GM19238 (cell line): ENCODE measurements at regions not wholly inside any gene's neighbourhood (a gene's known extent, or its start where the extent isn't known, plus 50 kb on each side); places are given as distances from the start of the nearest gene placed in this dataset.
"Not testable (repeated sequence)": the region's sequence is repeated elsewhere in the genome, so short reads cannot be mapped to it uniquely, and the experiment has no call there.

ENCODE experiments used
- DNase-seq: peaks from one replicate; pipeline ENCODE4 v3.0.0; 2011; ENCODE audit warnings: low spot score; ENCODE audit not compliant: insufficient read length

DNA sequence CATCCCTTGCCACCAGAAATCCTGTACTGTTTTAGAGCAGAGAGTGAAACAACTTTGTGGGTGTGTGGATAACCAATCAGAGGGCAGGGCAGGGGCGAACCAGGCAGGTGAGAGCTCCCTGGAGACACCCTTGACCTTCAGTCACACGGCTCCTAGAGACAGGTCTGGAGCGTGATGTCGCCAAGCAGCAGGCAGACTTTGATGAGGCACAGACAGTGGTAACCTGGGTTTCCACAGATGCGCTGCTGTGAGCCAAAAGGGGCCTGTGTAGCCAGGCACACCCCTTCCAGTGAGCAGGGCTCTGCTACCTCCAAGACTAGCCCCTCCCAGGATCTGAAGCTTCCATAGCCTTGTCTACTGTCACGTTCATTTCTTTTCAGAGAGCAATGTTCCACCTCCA lies 317.8 kb upstream of the ADCY2 start:
- no peak for DNase-seq

DNA sequence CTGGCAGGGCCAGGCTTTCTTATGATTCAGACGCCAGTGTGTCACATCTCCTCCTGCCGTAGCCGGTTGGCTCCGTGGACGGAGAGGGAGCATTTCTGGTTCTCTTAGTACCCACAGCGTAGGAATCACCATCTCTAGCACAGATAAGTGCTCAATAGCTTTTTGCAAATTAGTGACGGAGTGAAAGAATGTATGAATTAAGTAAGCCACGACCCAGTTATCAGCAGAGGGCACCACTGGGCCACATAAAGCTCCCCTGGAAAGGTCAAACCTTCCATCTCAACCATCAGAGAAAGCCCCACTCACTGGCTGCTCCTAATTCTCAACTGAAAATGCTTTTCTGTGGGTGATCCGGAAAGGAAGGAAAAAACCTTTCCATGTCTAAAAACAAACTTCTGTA lies 317.0 kb upstream of the ADCY2 start:
- DNase-seq = no peak

DNA sequence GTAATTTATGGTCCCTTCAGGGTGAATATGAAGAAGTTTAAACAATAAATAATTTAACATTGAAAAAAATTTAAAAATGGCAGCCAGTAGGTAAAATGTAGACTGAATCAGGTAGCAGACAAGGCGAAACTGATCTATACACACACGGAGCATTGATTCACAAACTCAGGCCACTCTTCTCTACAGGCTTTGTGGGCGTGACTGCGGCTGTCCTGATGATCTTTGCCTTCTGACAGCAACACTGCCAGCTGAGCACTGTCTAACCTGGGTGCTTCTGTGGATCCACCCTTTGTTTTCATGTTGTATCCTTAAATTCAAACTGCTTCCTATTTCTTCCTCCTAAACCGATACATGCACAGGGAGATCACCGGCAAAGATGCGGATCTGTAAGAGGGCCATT lies 315.4 kb upstream of the ADCY2 start:
- DNase-seq = no peak

DNA sequence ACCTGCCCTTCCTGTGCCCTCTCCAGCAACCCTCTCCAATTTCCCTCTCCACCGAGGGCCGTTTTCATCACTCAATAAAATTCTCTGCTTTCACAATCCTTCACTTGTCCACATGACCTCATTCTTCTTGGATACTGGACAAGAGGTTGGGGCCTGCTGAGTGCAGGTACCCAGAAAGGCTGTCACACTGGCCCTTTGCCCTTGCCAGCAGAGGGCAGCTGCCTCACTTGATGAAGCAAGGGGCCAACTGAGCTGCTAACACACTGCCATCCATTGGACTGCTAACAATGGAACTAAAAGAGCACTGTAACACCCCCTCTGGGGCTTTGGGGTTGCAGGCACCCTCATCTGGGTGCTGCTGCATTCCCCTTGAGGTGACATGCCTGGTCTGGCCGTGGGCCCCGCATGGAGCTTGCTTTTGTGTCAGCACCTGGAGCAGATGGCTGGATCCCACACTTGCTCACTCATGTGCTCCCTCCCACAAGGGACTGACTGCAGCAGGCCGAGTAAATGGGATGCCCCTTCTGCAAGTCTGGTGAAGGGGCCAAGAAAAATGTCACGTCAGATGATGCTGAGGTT lies 308.1 kb upstream of the ADCY2 start:
- DNase-seq = no peak

DNA sequence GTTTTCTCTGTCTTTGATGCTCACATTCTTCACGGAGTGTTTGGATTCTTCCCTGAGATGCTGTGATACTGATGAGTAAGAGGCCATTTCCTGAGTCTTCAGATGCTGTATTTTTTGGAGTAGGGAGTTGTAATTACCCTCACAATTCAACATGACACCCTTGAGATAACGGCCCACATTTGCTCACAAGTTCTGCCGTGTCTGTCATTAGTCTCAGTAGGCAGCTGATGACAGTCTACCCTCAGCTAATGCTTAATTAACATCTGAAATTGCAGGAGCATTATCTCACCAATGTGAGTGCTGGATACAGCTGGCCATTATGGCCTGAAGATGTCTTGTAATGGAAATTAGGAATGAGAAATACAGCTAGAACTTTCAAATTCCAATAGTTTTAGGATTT lies 307.1 kb upstream of the ADCY2 start:
- no peak for DNase-seq

DNA sequence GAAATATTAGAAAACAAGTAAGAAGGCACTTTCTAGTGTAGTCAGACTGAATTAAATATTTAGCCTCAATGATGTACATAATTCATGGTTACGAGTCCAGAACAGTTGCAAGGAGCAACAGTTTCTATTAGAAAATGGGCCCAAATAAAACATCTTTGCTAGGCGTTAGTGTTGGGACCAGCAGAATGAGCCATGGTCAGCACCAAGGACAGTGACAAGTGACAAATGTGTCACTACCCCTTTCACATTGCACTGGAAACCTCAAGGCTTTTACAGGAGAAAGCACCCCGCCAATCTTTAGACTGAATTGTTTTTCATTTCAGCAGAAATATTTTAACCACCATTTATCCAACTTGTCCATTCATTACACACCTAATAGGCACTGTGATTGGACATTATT lies 301.3 kb upstream of the ADCY2 start:
- DNase-seq = no peak

DNA sequence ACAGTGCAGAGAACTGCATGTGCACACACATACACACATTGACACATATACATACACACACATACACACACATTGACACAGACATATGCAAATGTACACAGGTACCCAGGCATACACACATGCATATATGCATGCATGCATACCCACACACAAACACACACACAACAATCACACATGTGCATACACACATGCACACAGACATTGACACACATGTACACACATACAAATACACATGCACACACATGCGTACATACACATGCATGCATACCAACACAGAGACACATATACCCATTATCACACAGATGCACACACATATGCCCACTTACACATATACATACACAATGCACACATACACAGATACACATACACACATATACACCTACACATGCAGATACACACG lies 299.6 kb upstream of the ADCY2 start:
- no peak for DNase-seq

DNA sequence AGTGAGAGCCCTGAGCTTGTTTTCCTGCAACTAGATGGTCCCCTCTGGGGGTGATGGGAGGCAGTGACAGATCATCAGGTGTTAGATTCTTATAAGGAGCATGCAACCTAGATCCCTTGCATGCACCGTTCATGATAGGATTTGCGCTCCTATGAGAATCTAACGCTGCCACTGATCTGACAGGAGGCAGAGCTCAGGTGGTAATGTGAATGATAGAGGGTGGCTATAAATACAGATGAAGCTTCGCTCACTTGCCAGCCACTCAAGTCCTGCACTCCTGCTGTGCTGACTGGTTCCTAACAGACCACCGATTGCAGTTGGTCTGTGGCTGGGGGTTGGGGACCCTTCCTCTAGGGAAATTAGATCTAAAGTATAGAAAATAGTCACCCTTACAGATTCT lies 290.6 kb upstream of the ADCY2 start:
- no peak for DNase-seq

DNA sequence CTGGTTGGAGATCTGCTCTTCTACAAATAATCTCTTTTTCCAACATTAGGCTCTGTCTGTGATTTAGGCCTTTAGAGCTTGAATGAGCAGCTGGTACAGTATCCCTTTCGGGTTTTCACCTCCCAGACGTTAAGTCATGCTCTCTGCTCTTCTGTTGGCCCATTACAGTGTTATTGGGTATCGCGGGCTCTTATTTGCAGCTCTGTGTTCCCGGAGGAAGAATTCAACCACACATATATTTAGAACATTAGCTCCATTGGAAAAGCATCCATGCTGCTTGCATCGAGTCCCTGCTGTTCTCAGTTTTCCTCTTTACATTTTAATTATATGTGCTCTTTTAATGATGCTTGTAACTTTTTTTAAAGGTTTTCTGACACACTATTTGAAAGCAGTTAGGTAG lies 278.0 kb upstream of the ADCY2 start:
- no peak for DNase-seq

DNA sequence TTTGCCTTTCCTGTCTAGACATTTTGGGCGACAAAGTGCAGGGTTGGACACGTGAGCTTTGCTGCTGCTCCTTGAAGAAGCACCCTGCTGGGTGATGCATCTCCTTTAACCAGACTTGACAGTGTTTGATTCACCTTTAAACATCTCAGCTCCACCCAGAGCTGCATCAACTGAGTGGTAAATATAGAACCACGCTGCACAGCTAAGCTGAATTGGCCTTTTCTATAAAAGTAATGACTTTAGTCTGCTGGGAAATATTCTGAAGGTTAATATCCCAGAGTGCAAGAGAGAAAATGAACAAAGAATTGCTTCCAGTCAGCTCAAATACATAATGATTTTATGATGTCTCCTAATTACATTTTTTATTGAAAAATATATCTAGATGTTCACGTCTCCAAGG lies 264.3 kb upstream of the ADCY2 start:
- no peak for DNase-seq

DNA sequence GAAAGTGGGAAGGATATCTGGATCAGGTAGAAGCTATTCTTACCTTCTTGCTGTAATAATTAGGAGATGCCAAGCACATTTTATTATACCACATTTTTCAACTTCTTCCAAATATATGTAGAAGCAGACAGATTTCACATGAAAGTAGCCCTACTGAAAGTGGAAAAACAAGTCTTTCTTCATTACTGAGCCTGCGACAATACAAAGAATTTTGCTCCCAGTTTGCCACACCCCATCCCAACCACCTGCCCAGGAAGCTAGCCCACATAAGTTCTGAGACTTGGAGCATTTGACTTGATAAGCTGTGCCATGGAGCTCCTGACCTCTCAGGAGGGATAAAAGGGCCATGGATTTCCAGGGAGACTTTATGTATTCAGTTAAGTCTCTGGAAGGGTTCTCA lies 249.1 kb upstream of the ADCY2 start:
- no peak for DNase-seq

DNA sequence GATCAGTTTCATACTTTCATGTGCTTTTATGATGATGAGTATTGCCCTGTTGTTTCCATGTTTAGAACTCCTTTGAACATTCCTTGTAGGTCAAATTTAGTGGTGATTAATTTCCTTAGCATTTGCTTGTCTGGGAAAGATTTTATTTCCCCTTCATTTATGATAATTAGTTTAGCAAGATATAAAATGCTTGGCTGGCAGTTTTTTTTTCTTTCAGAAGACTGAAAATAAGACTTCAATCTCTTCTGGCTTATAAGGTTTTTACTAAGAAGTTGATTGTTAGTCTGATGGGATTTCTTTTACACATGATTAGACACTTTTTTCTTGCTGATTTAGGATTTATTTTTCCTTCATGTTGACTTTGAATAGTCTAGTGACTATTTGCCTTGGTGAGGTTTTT lies 238.9 kb upstream of the ADCY2 start:
- DNase-seq = no peak

DNA sequence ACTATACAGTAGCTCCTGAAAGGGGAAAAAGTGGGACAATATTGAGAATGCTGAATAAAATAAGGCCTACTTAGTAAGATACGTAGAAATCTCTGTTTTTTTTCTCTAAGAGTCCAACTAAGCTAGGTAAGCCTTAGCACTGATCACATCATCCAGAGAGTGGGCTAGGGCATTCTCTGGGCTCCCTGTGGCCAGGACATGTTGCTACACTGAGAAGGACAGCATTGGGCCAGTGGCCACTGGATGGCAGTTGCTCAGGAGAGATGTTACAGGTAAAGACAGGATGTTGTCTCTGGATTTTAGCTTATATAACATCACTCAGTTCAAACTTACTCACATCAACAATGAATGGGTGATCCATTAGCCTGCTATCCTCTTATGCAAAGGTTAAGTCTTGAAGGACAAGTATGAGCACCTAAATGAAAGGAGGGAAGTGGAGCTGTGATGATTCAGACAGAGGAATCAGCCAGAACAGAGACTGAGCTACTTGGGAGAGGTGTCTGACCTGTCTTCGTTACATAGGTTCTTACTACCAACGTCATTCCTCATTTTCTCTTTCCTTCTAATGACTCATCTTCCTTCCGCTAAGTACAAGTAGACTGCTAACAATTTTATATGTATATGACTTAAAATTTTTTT lies 226.6 kb upstream of the ADCY2 start:
- no peak for DNase-seq

DNA sequence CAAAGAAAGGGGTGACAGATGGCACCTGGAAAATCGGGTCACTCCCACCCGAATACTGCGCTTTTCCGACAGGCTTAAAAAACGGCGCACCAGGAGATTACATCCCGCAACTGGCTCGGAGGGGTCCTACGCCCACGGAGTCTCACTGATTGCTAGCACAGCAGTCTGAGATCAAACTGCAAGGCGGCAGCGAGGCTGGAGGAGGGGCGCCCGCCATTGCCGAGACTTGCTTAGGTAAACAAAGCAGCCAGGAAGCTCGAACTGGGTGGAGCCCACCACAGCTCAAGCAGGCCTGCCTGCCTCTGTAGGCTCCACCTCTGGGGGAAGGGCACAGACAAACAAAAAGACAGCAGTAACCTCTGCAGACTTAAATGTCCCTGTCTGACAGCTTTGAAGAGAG lies 225.2 kb upstream of the ADCY2 start:
- not testable (repeated sequence) for DNase-seq

DNA sequence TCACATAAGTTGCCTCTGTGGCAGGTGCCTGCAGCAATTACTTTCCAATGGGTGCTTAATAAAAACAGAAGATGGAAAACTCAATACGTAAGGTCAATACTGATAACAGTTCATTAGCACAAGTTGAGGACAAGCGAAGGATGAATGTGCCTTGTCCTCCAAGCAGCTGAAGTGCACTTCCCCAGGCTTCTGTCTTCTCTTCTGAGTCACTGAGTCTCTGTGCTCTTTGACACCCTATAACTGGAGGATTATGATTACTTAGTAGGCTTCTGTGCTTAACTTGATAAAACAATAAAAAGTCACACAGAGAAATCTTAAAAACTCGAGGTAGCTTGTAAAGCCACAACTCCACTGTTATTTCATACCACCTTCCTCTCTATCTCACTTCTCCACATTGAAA lies 216.6 kb upstream of the ADCY2 start:
- no peak for DNase-seq

DNA sequence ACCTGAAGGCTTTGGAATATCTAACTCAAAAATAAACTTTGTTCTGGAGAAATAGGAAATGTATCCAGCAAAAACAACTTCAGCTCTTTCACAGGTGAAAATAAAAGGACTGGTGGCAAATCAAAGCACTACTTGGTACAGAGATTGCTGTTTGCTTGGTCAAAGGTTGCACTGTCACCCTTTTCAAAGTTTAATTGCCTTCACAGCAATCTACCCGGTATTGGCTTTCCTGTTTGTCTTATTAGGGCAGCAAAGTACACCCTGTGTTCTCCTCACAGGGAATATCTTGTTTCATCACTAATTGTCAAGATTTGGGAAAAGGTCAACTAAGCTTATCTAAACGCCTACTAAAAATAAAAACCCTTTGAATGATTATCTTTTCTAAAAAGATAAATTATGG lies 214.1 kb upstream of the ADCY2 start:
- DNase-seq = no peak

DNA sequence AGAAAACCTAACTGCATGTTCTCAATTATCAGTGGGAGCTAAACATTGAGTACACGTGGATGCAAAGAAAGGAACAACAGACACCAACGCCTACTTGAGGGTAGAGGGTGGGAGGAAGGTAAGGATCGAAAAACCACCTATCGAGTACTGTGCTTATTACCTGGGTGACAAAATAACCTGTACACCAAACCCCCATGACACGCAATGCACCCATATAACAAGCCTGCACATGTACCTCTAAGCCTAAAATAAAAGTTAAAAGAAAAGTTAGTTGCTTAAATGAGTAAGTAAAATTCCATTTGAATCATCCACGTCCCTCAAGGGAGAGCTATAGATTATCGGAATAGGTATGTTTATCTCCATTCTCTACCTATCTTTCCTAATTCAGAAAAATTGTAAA lies 210.2 kb upstream of the ADCY2 start:
- DNase-seq = no peak

DNA sequence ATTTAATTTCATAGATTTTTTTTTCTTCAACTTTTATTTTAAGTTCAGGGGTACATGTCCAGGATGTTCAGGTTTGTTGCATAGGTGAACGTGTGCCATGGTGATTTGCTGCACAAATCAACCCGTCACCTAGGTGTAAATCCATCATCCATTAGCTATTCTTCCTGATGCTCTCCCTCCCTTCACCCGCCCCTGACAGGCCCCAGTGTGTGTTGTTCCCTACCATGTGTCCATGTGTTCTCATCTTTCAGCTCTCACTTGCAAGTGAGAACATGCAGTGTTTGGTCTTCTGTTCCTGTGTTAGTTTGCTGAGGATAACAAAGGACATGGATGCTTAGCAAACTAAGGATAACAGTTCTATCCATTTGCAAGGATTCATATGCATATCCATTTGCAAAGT lies 209.1 kb upstream of the ADCY2 start:
- no peak for DNase-seq

DNA sequence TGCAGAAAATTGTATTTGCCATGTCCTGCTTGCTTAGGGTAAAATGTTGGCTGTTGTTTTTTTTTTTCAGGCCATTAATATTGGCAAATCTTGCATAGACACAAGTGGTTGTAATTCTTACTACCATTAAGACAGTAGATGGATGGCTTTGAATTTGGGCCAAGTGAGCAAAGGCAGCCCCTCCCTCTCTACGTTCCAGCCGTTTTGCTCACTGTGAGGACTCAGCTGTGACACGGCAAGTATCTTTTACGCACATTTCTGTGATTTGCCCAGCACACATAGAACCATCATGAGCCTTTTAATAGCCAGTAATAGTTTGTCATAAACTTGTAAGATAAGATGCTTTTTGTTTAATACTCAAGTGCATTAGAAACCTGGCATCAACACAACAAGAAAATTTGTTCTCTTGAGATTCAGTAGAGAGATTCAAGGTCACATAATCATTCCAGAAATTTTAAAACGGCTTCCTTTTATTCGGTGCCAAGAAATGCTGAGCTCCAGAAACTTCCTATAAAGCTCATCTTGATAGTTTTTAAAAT lies 205.2 kb upstream of the ADCY2 start:
- DNase-seq = no peak

DNA sequence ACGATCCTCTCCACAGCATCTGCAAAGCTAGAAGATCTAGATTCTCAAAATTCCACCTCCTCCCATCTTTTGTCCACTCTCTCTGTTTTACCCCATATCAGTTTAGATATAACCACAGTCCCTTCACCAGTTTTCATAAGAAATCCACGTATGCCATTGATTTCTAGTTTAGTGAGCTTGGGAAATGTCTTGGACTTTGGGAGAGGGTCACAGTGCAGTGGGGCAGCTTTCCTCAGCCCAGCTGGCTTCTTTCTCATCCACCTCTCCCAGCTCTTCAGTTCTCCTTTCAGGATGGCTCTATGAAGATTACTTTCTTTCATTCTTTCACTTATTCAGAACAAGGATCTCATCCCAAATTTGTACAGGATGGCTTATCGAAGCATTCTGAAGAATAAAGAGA lies 203.9 kb upstream of the ADCY2 start:
- DNase-seq = no peak

DNA sequence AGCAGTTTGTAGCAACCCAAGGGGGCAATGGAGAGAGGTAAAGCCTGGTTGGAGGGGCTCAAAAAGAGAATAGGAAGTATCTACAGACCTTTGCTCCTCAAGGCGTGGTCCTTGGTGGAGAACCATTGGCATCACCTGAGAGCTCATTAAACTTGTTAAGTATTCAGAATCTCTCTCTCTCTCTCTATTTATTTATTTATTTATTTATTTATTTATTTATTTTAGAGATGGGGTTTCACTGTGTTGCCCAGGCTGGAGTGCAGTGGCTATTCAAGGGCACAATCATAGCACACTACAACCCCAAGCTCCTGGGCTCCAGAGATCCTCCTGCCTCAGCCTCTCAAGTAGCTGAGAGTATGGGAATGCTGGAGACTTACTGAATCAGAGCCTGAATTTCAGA lies 193.1 kb upstream of the ADCY2 start:
- no peak for DNase-seq

DNA sequence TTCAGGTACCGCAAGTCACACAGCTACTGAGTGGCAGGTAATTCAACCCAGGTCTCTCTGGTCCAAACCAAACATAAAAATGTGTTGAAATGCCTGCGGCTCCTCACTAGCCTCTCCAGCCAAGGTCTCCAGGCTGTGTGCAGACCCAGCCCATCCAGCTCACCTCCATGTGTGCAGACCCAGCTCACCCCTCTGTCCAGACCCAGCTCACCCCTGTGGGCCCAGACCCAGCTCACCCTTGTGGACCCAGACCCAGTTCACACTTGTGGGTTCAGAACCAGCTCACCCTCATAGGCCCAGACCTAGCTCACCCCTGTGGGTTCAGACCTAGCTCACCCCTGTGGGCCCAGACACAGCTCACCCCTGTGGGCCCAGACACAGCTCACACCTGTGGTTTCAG lies 188.0 kb upstream of the ADCY2 start:
- no peak for DNase-seq

DNA sequence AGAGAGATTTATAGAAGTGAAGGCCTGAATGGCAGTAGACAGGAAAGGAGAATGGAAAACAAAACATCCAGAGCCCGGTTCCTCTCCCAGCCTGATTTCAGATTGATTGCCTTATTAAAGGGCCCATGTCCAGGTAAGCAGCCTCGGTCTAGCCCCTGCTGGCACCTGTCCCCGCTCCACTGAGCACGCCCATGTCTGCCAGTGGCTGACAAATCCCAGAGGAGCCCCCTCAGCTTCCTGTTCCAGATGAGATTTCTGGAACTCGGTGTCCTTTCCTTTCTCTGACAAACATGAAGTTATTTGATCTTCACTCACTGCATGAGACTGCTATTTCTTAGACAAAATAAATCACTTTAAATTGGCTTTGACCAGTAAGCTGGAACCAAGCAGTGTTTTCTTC lies 187.0 kb upstream of the ADCY2 start:
- no peak for DNase-seq

DNA sequence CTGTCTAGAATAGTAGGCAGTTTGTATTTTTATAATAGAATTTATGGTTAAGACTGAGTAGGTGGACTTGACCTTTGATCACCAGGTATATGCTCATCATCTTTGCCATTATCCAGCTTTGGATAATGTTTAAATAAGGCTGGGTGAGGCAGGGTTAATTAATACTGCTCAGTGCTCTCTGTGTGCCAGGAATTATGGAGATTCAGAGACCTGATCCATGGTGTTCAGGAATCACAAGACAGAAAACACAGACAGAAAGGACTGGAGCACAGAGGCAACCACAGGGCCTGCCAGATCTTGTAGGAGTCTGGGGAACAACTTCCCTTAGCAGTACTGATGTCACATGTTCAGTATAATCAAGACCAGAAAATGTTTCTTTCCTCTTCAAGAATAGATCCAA lies 186.3 kb upstream of the ADCY2 start:
- no peak for DNase-seq
